Neutrophil (primary cell): ENCODE measurements at regions not wholly inside any gene's neighbourhood (a gene's known extent, or its start where the extent isn't known, plus 50 kb on each side); places are given as distances from the start of the nearest gene placed in this dataset.

Source experiments
- H3K27ac ChIP-seq: fragments of 200-600 bp; sonication (generic); 2 replicates; pipeline ENCODE4 v1.5.1; 2016; ENCODE audit warnings: mild to moderate bottlenecking, moderate library complexity
- H3K27me3 ChIP-seq: fragments of 200-600 bp; sonication (generic); 2 replicates; pipeline ENCODE4 v1.6.0; 2016; ENCODE audit warnings: mild to moderate bottlenecking
- H3K36me3 ChIP-seq: fragments of 200-600 bp; sonication (generic); 2 replicates; pipeline ENCODE4 v1.5.1; 2017
- H3K4me1 ChIP-seq, 2 experiments: fragments of 200-600 bp in 1 of 2; sonication (generic) in 1 of 2; 1 replicate in 1 of 2; 2 replicates in 1 of 2; pipeline versions ENCODE4 v1.5.1 to v1.6.1; 2013 to 2016; ENCODE audit warnings: low read depth in 1 of 2, low read length in 1 of 2, mild to moderate bottlenecking in 1 of 2, moderate library complexity in 1 of 2; ENCODE audit not compliant: control insufficient read depth in 1 of 2, insufficient read depth in 1 of 2
- H3K4me3 ChIP-seq, 2 experiments: fragments of 200-600 bp in 1 of 2; sonication (generic) in 1 of 2; 1 replicate in 1 of 2; 2 replicates in 1 of 2; pipeline ENCODE4 v1.5.1; 2013 to 2016; ENCODE audit warnings: low read depth in 1 of 2, low read length in 1 of 2, mild to moderate bottlenecking in 1 of 2, moderate library complexity in 1 of 2
- H3K9me3 ChIP-seq: fragments of 200-600 bp; sonication (generic); 2 replicates; pipeline ENCODE4 v1.5.1; 2016
- CTCF ChIP-seq: fragments of 200-600 bp; sonication (generic); IDR thresholded peaks from 2 replicates; pipeline ENCODE4 v1.5.1; 2016; ENCODE audit warnings: antibody characterized with exemption

GRCh38 chr22:48908547-48908946 lies 919.1 kb downstream of the BRD1 start:
- H3K27ac ChIP-seq = no peak overlapping the region
- H3K4me3 ChIP-seq = no peak overlapping the region
- no peaks in the 10 kb centered on the region for H3K9me3 ChIP-seq
- TF ChIP-seq CTCF = no peak
- no peaks in the 10 kb centered on the region for H3K36me3 ChIP-seq
- no peaks in the 10 kb centered on the region for H3K27me3 ChIP-seq
- H3K4me1 ChIP-seq = no peaks in the 10 kb centered on the region

GRCh38 chr22:48907591-48907990 lies 920.1 kb downstream of the BRD1 start:
- H3K27me3 ChIP-seq = no peaks in the 10 kb centered on the region
- no peaks in the 10 kb centered on the region for H3K9me3 ChIP-seq
- H3K4me3 ChIP-seq = no peak overlapping the region
- no peaks in the 10 kb centered on the region for H3K36me3 ChIP-seq
- H3K4me1 ChIP-seq = no peaks in the 10 kb centered on the region
- H3K27ac ChIP-seq = no peak overlapping the region
- TF ChIP-seq CTCF = no peak

- no peak overlapping the region for H3K27ac ChIP-seq
- H3K36me3 ChIP-seq = no peaks in the 10 kb centered on the region
- no peaks in the 10 kb centered on the region for H3K9me3 ChIP-seq
- no peak for TF ChIP-seq CTCF
- no peak overlapping the region for H3K4me3 ChIP-seq
- H3K27me3 ChIP-seq = no peaks in the 10 kb centered on the region
- no peaks in the 10 kb centered on the region for H3K4me1 ChIP-seq
Observed at GRCh38 chr22:48906216-48906835, 921.3 kb downstream of the BRD1 start.

- Histone ChIP-seq H3K27me3 (no peaks in the 10 kb centered on the region), H3K27ac (no peak overlapping the region), H3K4me3 (no peak overlapping the region), H3K4me1 (no peaks in the 10 kb centered on the region), H3K9me3 (no peaks in the 10 kb centered on the region), H3K36me3 (no peaks in the 10 kb centered on the region)
- TF ChIP-seq CTCF = no peak
Observed at GRCh38 chr22:48905206-48905975, 922.3 kb downstream of the BRD1 start.

- H3K36me3 ChIP-seq = no peaks in the 10 kb centered on the region
- no peaks in the 10 kb centered on the region for H3K4me1 ChIP-seq
- H3K4me3 ChIP-seq = no peak overlapping the region
- H3K9me3 ChIP-seq = no peaks in the 10 kb centered on the region
- TF ChIP-seq CTCF = no peak
- no peaks in the 10 kb centered on the region for H3K27me3 ChIP-seq
- no peak overlapping the region for H3K27ac ChIP-seq
Observed at GRCh38 chr22:48902983-48903650, 924.6 kb downstream of the BRD1 start.
